Neural crest cell (in vitro differentiated cells): ENCODE measurements at regions not wholly inside any gene's neighbourhood (a gene's known extent, or its start where the extent isn't known, plus 50 kb on each side); places are given as distances from the start of the nearest gene placed in this dataset.
"Not testable (repeated sequence)": the region's sequence is repeated elsewhere in the genome, so short reads cannot be mapped to it uniquely, and the experiment has no call there.

Experiments used
- DNase-seq: peaks from one replicate; pipeline ENCODE4 v3.0.0; 2021; ENCODE audit warnings: low read depth, mixed read lengths, low spot score
- H3K27ac Mint-ChIP-seq: one replicate; pipeline ENCODE4 v1.8.0; 2021; ENCODE audit warnings: mild to moderate bottlenecking, mixed read lengths; ENCODE audit not compliant: unreplicated experiment
- H3K27me3 Mint-ChIP-seq: 2 replicates; pipeline ENCODE4 v1.8.0; 2021; ENCODE audit warnings: low read depth, mild to moderate bottlenecking, mixed read lengths
- H3K36me3 Mint-ChIP-seq: 2 replicates; pipeline ENCODE4 v1.8.0; 2021; ENCODE audit warnings: low read depth, mild to moderate bottlenecking, mixed read lengths
- H3K4me1 Mint-ChIP-seq: 2 replicates; pipeline ENCODE4 v1.8.0; 2021; ENCODE audit warnings: mixed read lengths
- H3K4me3 Mint-ChIP-seq: one replicate; pipeline ENCODE4 v1.8.0; 2021; ENCODE audit warnings: mild to moderate bottlenecking, mixed read lengths
- H3K9me3 Mint-ChIP-seq: 2 replicates; pipeline ENCODE4 v1.8.0; 2021; ENCODE audit warnings: mixed read lengths
- CTCF ChIP-seq: fragments of 200-600 bp; sonication (generic); conservative IDR thresholded peaks from 2 replicates; pipeline ENCODE4 v1.5.0; 2021; ENCODE audit warnings: antibody characterized with exemption, mild to moderate bottlenecking

DNA sequence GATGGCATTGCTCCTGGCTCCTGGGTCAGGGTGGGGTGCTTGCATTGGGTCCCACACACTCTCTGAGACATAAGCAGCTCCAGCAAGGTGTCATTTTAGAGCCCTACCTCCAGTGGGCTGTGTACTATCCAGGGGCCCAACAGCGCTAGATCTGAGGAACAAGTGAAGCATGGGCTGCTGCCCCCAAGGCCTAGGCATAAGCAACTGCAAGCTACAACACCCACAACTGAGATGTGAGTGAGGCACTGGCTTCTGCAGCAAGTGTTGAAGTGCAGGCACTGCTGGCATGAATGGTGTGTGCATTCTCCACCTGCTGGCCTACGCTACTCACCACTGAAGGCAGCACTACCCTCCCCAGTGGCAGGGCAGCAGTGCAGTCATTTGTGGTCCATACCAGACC, 81.0 kb upstream of the STK39 start:
- Mint-ChIP-seq H3K27me3 (no peaks in the 10 kb centered on the region), H3K9me3 (peaks cover 17% of the 10 kb centered on the region), H3K36me3 (peaks cover 7% of the 10 kb centered on the region), H3K4me1 (no peaks in the 10 kb centered on the region), H3K4me3 (no peak overlapping the region), H3K27ac (no peak overlapping the region)
- no peak for TF ChIP-seq CTCF
- no peak for DNase-seq

- no peak overlapping the region for H3K27ac Mint-ChIP-seq
- H3K4me1 Mint-ChIP-seq = no peaks in the 10 kb centered on the region
- H3K9me3 Mint-ChIP-seq = peaks cover 17% of the 10 kb centered on the region
- TF ChIP-seq CTCF = no peak
- no peak for DNase-seq
- peaks cover 7% of the 10 kb centered on the region for H3K36me3 Mint-ChIP-seq
- H3K4me3 Mint-ChIP-seq = no peak overlapping the region
- H3K27me3 Mint-ChIP-seq = no peaks in the 10 kb centered on the region
Observed at GRCh38 chr2:168330624-168331423, 83.4 kb upstream of the STK39 start.

- not testable (repeated sequence) for H3K27ac Mint-ChIP-seq, H3K4me3 Mint-ChIP-seq, DNase-seq, H3K9me3 Mint-ChIP-seq, H3K36me3 Mint-ChIP-seq, H3K27me3 Mint-ChIP-seq
- peaks cover 17% of the 10 kb centered on the region for H3K4me1 Mint-ChIP-seq
Observed at GRCh38 chr2:168335254-168335653, 87.9 kb upstream of the STK39 start.

DNA sequence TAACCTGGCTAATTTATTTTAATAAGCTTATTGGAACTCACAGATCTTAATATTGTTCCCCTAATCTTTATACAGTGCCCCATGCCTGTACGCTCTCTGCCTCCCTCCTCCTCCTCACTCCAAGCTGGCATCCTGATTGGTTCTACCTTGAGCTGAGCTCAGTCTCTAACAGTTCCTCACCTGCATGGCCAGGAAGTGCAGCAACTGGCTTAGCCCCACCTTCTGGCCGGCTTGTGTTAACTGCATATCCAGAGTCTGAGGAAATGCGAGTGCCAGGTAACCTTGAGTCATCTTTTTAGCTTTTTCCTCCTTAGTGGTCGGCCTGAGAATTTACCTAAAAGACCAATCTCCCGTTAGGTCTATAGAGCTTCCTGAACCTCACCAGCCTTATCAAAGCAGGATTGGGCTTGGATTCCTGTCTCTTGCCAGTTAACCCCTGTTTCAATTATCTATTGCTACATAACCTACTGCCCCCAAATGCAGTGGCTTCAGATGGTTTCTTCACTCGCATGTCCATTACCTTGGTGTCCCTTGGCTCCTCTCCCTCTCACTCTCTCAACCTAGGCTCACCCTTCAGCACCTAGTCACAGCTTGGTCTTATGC, 89.5 kb upstream of the STK39 start:
- H3K4me1 Mint-ChIP-seq = peaks cover 17% of the 10 kb centered on the region
- H3K27me3 Mint-ChIP-seq = no peaks in the 10 kb centered on the region
- no peaks in the 10 kb centered on the region for H3K36me3 Mint-ChIP-seq
- DNase-seq = no peak
- no peak overlapping the region for H3K4me3 Mint-ChIP-seq
- TF ChIP-seq CTCF = peak; percentile 58
- no peak overlapping the region for H3K27ac Mint-ChIP-seq
- H3K9me3 Mint-ChIP-seq = peaks cover 2% of the 10 kb centered on the region

DNA sequence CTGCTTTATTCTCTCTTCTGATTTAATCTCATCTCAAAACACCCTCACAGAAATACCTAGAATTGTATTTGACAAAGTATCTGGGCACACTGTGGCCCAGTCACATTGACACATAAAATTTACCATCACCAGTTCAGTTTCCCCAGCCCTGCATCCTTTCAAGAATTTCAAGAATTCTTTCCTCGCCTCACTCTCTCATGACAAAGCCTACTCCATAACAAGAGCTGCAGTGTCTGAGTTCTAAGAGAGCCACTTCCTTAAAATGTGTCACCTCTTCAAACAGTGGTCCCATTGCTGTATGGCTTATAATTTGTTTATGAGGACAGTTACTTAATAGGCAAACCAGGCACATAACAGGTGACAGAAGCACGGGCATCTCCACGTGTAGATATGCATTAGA, 90.9 kb upstream of the STK39 start:
- Mint-ChIP-seq H3K27me3 (no peaks in the 10 kb centered on the region), H3K9me3 (no peaks in the 10 kb centered on the region), H3K4me3 (no peak overlapping the region), H3K36me3 (no peaks in the 10 kb centered on the region), H3K27ac (no peak overlapping the region), H3K4me1 (peaks cover 17% of the 10 kb centered on the region)
- TF ChIP-seq CTCF = no peak
- no peak for DNase-seq

GRCh38 chr2:168338803-168339437, 91.5 kb upstream of the STK39 start:
- Mint-ChIP-seq H3K4me1 (peaks cover 17% of the 10 kb centered on the region), H3K4me3 (no peak overlapping the region), H3K27me3 (no peaks in the 10 kb centered on the region), H3K9me3 (no peaks in the 10 kb centered on the region), H3K27ac (no peak overlapping the region), H3K36me3 (no peaks in the 10 kb centered on the region)
- DNase-seq = no peak
- no peak for TF ChIP-seq CTCF
